ENCODE measurements at regions not wholly inside any gene's neighbourhood (a gene's known extent, or its start where the extent isn't known, plus 50 kb on each side); places are given as distances from the start of the nearest gene placed in this dataset.

DNA sequence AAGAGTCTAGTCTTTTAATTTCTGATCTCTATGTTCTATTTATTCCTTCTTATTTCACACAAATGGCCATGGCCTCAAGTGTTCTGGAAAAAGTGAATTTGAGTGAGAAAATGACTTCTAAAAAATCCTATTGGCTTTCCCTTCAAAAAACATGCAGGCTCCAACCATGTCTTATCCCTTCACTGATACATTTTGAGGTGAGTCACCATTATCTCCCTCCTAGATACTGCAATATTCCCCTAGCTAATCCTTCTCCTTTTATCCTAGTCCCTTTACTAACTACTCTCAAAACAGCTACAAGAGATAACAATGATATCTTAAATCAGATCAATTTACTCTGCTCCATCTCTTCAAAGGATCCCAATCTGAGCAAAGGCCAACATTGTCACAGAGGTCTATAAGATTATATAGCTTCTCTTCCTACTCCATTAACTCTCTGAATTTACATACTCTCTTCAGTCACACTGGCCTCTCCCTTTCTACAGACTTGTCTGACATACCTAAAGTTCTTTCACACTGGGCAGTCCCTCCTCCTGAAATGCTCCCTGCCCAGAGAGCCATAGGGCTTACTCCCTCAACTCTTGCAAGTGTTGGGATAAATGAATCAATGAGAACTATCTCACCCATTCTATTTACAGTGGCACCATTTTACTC, 129.2 kb downstream of the TENT5A start:
- in situ Hi-C loops (cut with MboI) (no loop called here), intact Hi-C loops (cut with micrococcal nuclease; ENCODE audit: unreplicated experiment) (no loop called here)
- Histone ChIP-seq H3K36me3 (ENCODE audit: control insufficient read depth in 2 of 2, insufficient read depth in 2 of 2, low read length in 1 of 2) (no peaks in the 10 kb centered on the region), H3K79me2 (ENCODE audit: control insufficient read depth, insufficient read depth, low read length) (no peaks in the 10 kb centered on the region), H3K9me3 (replicated peaks; ENCODE audit: control insufficient read depth, insufficient read depth, low read length) (no peaks in the 10 kb centered on the region), H3K27ac (ENCODE audit: control insufficient read depth, insufficient read depth) (no peak overlapping the region), H3K9ac (ENCODE audit: control insufficient read depth, insufficient read depth, low read length) (no peak overlapping the region), H3K27me3 (replicated peaks in 1 of 2; ENCODE audit: control insufficient read depth in 2 of 2, insufficient read depth in 2 of 2, low read length in 1 of 2) (no peaks in the 10 kb centered on the region), H3K4me2 (ENCODE audit: control insufficient read depth, insufficient read depth) (no peak overlapping the region), H3K4me3 (no peak overlapping the region), H2AFZ (ENCODE audit: control insufficient read depth, low read depth, low read length) (no peak overlapping the region), H3K4me1 (ENCODE audit: control insufficient read depth, insufficient read depth, low read length) (no peaks in the 10 kb centered on the region), H4K20me1 (ENCODE audit: control insufficient read depth, insufficient read depth) (no peaks in the 10 kb centered on the region)
- no peak for FAIRE-seq
- ATAC-seq = no peak
- TF ChIP-seq PRDM15 (CRISPR knock-in tag; IDR thresholded peaks at IDR 0.05) = no peak
- no peak for TF ChIP-seq MTA3 (IDR thresholded peaks at IDR 0.05; ENCODE audit: borderline replicate concordance, low read length)
- no peak for TF ChIP-seq EGR1 (IDR thresholded peaks at IDR 0.05; ENCODE audit: borderline replicate concordance in 1 of 2, low read depth in 2 of 2, low read length in 2 of 2)
- no peak for TF ChIP-seq TCF12 (IDR thresholded peaks at IDR 0.05; ENCODE audit: low read depth, low read length)
- no peak for TF ChIP-seq ZSCAN29 (IDR thresholded peaks at IDR 0.05)
- no peak for TF ChIP-seq NBN (IDR thresholded peaks at IDR 0.05)
- TF ChIP-seq MEF2B (IDR thresholded peaks at IDR 0.05; ENCODE audit: partially characterized antibody, poor library complexity, severe bottlenecking) = no peak
- TF ChIP-seq YY1 (IDR thresholded peaks at IDR 0.05; ENCODE audit: low read depth, low read length) = no peak
- TF ChIP-seq HCFC1 (IDR thresholded peaks at IDR 0.05; ENCODE audit: low read length) = no peak
- TF ChIP-seq, protein P1, sequence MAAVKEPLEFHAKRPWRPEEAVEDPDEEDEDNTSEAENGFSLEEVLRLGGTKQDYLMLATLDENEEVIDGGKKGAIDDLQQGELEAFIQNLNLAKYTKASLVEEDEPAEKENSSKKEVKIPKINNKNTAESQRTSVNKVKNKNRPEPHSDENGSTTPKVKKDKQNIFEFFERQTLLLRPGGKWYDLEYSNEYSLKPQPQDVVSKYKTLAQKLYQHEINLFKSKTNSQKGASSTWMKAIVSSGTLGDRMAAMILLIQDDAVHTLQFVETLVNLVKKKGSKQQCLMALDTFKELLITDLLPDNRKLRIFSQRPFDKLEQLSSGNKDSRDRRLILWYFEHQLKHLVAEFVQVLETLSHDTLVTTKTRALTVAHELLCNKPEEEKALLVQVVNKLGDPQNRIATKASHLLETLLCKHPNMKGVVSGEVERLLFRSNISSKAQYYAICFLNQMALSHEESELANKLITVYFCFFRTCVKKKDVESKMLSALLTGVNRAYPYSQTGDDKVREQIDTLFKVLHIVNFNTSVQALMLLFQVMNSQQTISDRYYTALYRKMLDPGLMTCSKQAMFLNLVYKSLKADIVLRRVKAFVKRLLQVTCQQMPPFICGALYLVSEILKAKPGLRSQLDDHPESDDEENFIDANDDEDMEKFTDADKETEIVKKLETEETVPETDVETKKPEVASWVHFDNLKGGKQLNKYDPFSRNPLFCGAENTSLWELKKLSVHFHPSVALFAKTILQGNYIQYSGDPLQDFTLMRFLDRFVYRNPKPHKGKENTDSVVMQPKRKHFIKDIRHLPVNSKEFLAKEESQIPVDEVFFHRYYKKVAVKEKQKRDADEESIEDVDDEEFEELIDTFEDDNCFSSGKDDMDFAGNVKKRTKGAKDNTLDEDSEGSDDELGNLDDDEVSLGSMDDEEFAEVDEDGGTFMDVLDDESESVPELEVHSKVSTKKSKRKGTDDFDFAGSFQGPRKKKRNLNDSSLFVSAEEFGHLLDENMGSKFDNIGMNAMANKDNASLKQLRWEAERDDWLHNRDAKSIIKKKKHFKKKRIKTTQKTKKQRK (IDR thresholded peaks at IDR 0.05; ENCODE audit: low read depth, low read length) = no peak
- no peak for TF ChIP-seq ZBTB4 (CRISPR knock-in tag; IDR thresholded peaks at IDR 0.05)
- TF ChIP-seq ZNF622 (IDR thresholded peaks at IDR 0.05) = no peak
- CTCF ChIA-PET = no interaction called here
- SMC1A ChIA-PET (ENCODE audit: uncharacterized antibody, unreplicated experiment) = no interaction called here
- RAD21 ChIA-PET (ENCODE audit: unreplicated experiment) = no interaction called here
- POLR2A ChIA-PET = no interaction called here
- BruUV-seq (replicated peaks) = no TSS peak
- DNase-seq (ENCODE audit: low read depth, low spot score) = no peak
